K562 (cell line): ENCODE measurements at regions not wholly inside any gene's neighbourhood (a gene's known extent, or its start where the extent isn't known, plus 50 kb on each side); places are given as distances from the start of the nearest gene placed in this dataset.

Experiments used
- ATAC-seq: fragments of 200-7000 bp; cut with Tn5 transposase; 3 replicates; pipeline ENCODE4 v1.9.1; 2020; ENCODE audit warnings: moderate library complexity
- BruUV-seq: library from RNA; stranded (reverse); fragments of 400-500 nt; replicated peaks from 2 replicates; lab custom pipeline; 2021; lab: Mats Ljungman, UMichigan
- CTCF ChIA-PET: fragments of 300-600 bp; formaldehyde crosslinking; extraction: SDS; loops from one replicate; lab custom pipeline; 2021; ENCODE audit warnings: low intra/inter-chr PET ratio; lab: Yijun Ruan, JAX
- POLR2A ChIA-PET: fragments of 300-600, 350-650 bp; sonication (Branson Sonifier 250); formaldehyde crosslinking; extraction: SDS; loops from one replicate; lab custom pipeline; 2021; ENCODE audit warnings: antibody characterized with exemption, inconsistent platforms; lab: Yijun Ruan, JAX
- DNase-seq, 4 experiments: peaks; one replicate each; pipeline versions ENCODE4 v3.0.0 to v3.0.0-alpha.2; 2011 to 2018; ENCODE audit warnings: low spot score in 3 of 4, mixed read lengths in 3 of 4; ENCODE audit errors: extremely low read depth in 1 of 4
- FAIRE-seq: peaks from 2 replicates; lab custom pipeline; 2011; peaks lifted over from hg19 to GRCh38; lab: Jason Lieb, UNC
- H2AFZ ChIP-seq: 2 replicates; pipeline ENCODE4 v1.6.0; 2011; ENCODE audit warnings: low read depth, low read length, control low read depth, inconsistent platforms
- H3K27ac ChIP-seq: fragments of 200-600 bp; 3 replicates; pipeline ENCODE4 v1.8.0; 2011; ENCODE audit warnings: low read depth, mild to moderate bottlenecking, control low read depth, inconsistent platforms, low read length, moderate library complexity, mixed read lengths; ENCODE audit errors: extremely low read depth
- H3K27me3 ChIP-seq, 2 experiments: fragments of 300-600 bp in 1 of 2; 2 replicates in 1 of 2; 3 replicates in 1 of 2; pipeline versions ENCODE4 v1.6.0 to v1.8.0; 2011; ENCODE audit warnings: inconsistent platforms in 2 of 2, low read length in 2 of 2, mild to moderate bottlenecking in 1 of 2, mixed read lengths in 1 of 2, moderate library complexity in 1 of 2; ENCODE audit not compliant: control insufficient read depth in 2 of 2, insufficient read depth in 2 of 2
- H3K36me3 ChIP-seq: fragments of 300-600 bp; 3 replicates; pipeline ENCODE4 v1.8.0; 2011; ENCODE audit warnings: mild to moderate bottlenecking, low read length, inconsistent platforms; ENCODE audit not compliant: control insufficient read depth, insufficient read depth
- H3K4me1 ChIP-seq, 2 experiments: fragments of 200-600 bp in 1 of 2; replicated peaks in 1 of 2; 2 replicates in 1 of 2; 3 replicates in 1 of 2; pipeline versions ENCODE4 v1.5.1 to v1.8.0; 2011; ENCODE audit warnings: inconsistent platforms in 2 of 2, low read length in 2 of 2, mild to moderate bottlenecking in 1 of 2, mixed read lengths in 1 of 2, moderate library complexity in 1 of 2; ENCODE audit not compliant: control insufficient read depth in 2 of 2, insufficient read depth in 2 of 2
- H3K4me2 ChIP-seq: 2 replicates; pipeline ENCODE4 v1.6.1; 2011; ENCODE audit warnings: low read length, control low read depth, inconsistent platforms, mixed read lengths; ENCODE audit not compliant: insufficient read depth
- H3K4me3 ChIP-seq: fragments of 200-600 bp; sonication (generic), shearing (Covaris generic); 2 replicates; pipeline ENCODE4 v1.5.1; 2016; ENCODE audit warnings: control low read depth, inconsistent platforms
- H3K79me2 ChIP-seq: fragments of 200-600 bp; 3 replicates; pipeline ENCODE4 v1.8.0; 2011; ENCODE audit warnings: low read length, inconsistent platforms; ENCODE audit not compliant: control insufficient read depth, insufficient read depth
- H3K9ac ChIP-seq, 2 experiments: 2 replicates each; pipeline versions ENCODE4 v1.6.0 to v1.6.1; 2011; ENCODE audit warnings: low read depth in 2 of 2, low read length in 2 of 2, control low read depth in 1 of 2, inconsistent platforms in 1 of 2, mild to moderate bottlenecking in 1 of 2, mixed read lengths in 1 of 2; ENCODE audit not compliant: insufficient read depth in 1 of 2
- H3K9me1 ChIP-seq: one replicate; pipeline ENCODE4 v1.6.0; 2011; ENCODE audit warnings: inconsistent platforms, mild to moderate bottlenecking, low read length, moderate library complexity; ENCODE audit not compliant: control insufficient read depth, insufficient read depth
- H3K9me3 ChIP-seq: replicated peaks from 2 replicates; pipeline ENCODE4 v1.5.1; 2011; ENCODE audit warnings: low read depth, low read length, inconsistent platforms; ENCODE audit not compliant: control insufficient read depth, insufficient read depth
- H4K20me1 ChIP-seq: replicated peaks from 2 replicates; pipeline ENCODE4 v1.6.1; 2011; ENCODE audit warnings: low read length, inconsistent platforms, mixed read lengths; ENCODE audit not compliant: control insufficient read depth, insufficient read depth
- BACH1 ChIP-seq: fragments of 200-800 bp; sonication (Bioruptor generic); IDR thresholded peaks from 2 replicates; pipeline ENCODE4 v1.6.1; 2016; ENCODE audit warnings: missing genetic modification characterization, missing compliant biosample characterization
- FOSL1 ChIP-seq: fragments of 200-800 bp; sonication (Bioruptor generic); conservative IDR thresholded peaks from 2 replicates; pipeline ENCODE4 v1.6.1; 2016; ENCODE audit warnings: missing genetic modification characterization, missing compliant biosample characterization
- IRF9 ChIP-seq: fragments of 450-650 bp; IDR thresholded peaks from 2 replicates; pipeline ENCODE4 v1.6.1; 2016; ENCODE audit warnings: missing biosample characterization, missing genetic modification characterization
- MTA2 ChIP-seq: fragments of 450-650 bp; IDR thresholded peaks from 2 replicates; pipeline ENCODE4 v1.6.1; 2016; ENCODE audit warnings: low read depth
- NR2C1 ChIP-seq, 2 experiments: fragments of 450-650 bp; IDR thresholded peaks; 2 replicates each; pipeline ENCODE4 v1.6.1; 2017; ENCODE audit warnings: mild to moderate bottlenecking in 2 of 2, antibody characterized with exemption in 1 of 2, inconsistent platforms in 1 of 2, missing compliant biosample characterization in 1 of 2, missing genetic modification characterization in 1 of 2
- RBM39 ChIP-seq: fragments of 200-400 bp; formaldehyde crosslinking; optimal IDR thresholded peaks from 2 replicates; pipeline ENCODE3; 2018; ENCODE audit warnings: low read depth, low read length
- RFX1 ChIP-seq: fragments of 450-650 bp; IDR thresholded peaks from 2 replicates; pipeline ENCODE4 v1.6.1; 2016; ENCODE audit warnings: mild to moderate bottlenecking, moderate library complexity
- SMARCE1 ChIP-seq: fragments of 450-650 bp; IDR thresholded peaks from 2 replicates; pipeline ENCODE4 v1.7.1; 2016; ENCODE audit warnings: mild to moderate bottlenecking
- SNAPC5 ChIP-seq: fragments of 250-450 bp; sonication (Bioruptor Pico); IDR thresholded peaks from 2 replicates; pipeline ENCODE4 v1.8.0; 2021; ENCODE audit warnings: moderate library complexity, mild to moderate bottlenecking, inconsistent platforms
- SPI1 ChIP-seq: IDR thresholded peaks from 2 replicates; pipeline ENCODE4 v1.6.1; 2011; ENCODE audit warnings: low read depth, low read length, control low read depth, borderline replicate concordance
- TAF1 ChIP-seq: IDR thresholded peaks from 2 replicates; pipeline ENCODE4 v1.6.1; 2011; ENCODE audit warnings: mild to moderate bottlenecking, low read length, moderate library complexity; ENCODE audit not compliant: insufficient read depth, control insufficient read depth, severe bottlenecking; ENCODE audit errors: extremely low read depth
- THRAP3 ChIP-seq: fragments of 450-650 bp; IDR thresholded peaks from 2 replicates; pipeline ENCODE4 v1.6.1; 2016; ENCODE audit warnings: mild to moderate bottlenecking, inconsistent platforms, borderline replicate concordance
- ZBTB12 ChIP-seq: fragments of 250-450 bp; sonication (Bioruptor Pico); IDR thresholded peaks from 2 replicates; pipeline ENCODE4 v1.4.0; 2020
- ZNF24 ChIP-seq: fragments of 450-650 bp; IDR thresholded peaks from 2 replicates; pipeline ENCODE4 v1.6.1; 2016
- ZNF609 ChIP-seq: sonication (generic); formaldehyde crosslinking; IDR thresholded peaks from 2 replicates; pipeline ENCODE4 v1.8.1; 2023; ENCODE audit warnings: missing genetic modification reagents, mild to moderate bottlenecking, borderline replicate concordance
- WGBS: fragments of 100-300 bp; shearing (Covaris generic); methylation state at CpG from one replicate; pipeline ENCODE4 v1.1.6; 2016; ENCODE audit warnings: low coverage, mixed read lengths; ENCODE audit not compliant: insufficient coverage; ENCODE audit errors: missing lambda C conversion rate; 5-methylcytosine and 5-hydroxymethylcytosine counted together
- in situ Hi-C: fragments of 300-500 bp; cut with MboI; formaldehyde crosslinking; loops from 4 replicates; pipeline ENCODE4 v1.15.0; 2018; ENCODE audit warnings: inconsistent platforms, mixed read lengths
- intact Hi-C: fragments of 100-400 bp; cut with micrococcal nuclease; formaldehyde crosslinking; loops from 2 replicates; pipeline ENCODE4 v1.14.2; 2022

- no peak overlapping the region for H2AFZ ChIP-seq
- TF ChIP-seq MTA2, result no peak
- TF ChIP-seq THRAP3, result no peak
- TF ChIP-seq SPI1, result no peak
- TF ChIP-seq ZNF24, result no peak
- no peak for TF ChIP-seq RFX1
- TF ChIP-seq BACH1 (tag), result no peak
- TF ChIP-seq ZNF609 (CRISPR knock-in tag), result no peak
- no peak for TF ChIP-seq ZBTB12
- no peak for TF ChIP-seq NR2C1 (IDR thresholded peaks at IDR 0.05)
- no peak for TF ChIP-seq NR2C1 (tag; IDR thresholded peaks at IDR 0.05)
- TF ChIP-seq SMARCE1, result no peak
- TF ChIP-seq RBM39, result no peak
- no peak for TF ChIP-seq IRF9 (tag)
- no peak for TF ChIP-seq TAF1
- TF ChIP-seq SNAPC5, result no peak
- no peak for TF ChIP-seq FOSL1
- no peaks in the 10 kb centered on the region for H3K9me3 ChIP-seq
- no peak overlapping the region for H3K4me2 ChIP-seq
- 0% methylated on average over 5 of the region's 5 CpGs for WGBS
- no peaks in the 10 kb centered on the region for H3K36me3 ChIP-seq
- H3K4me3 ChIP-seq, result no peak overlapping the region
- H3K27me3 ChIP-seq, result no peaks in the 10 kb centered on the region; a peak in 1 of 5 replicates
- H3K9ac ChIP-seq, result no peak overlapping the region
- H3K79me2 ChIP-seq, result no peaks in the 10 kb centered on the region
- no peak for FAIRE-seq
- intact Hi-C loops (no loop called here), in situ Hi-C loops (no loop called here)
- ChIA-PET POLR2A (no interaction called here), CTCF (no interaction called here)
- no peaks in the 10 kb centered on the region for H3K4me1 ChIP-seq
- ATAC-seq, result no peak
- no peaks in the 10 kb centered on the region for H4K20me1 ChIP-seq
- no peak for DNase-seq
- BruUV-seq, result no TSS peak
- H3K27ac ChIP-seq, result no peak overlapping the region
- H3K9me1 ChIP-seq, result no peaks in the 10 kb centered on the region
Measured at GRCh38 chr10:31173752-31174151, 142.1 kb upstream of the ZNF438 start.
